Lower lobe of right lung (tissue), 2 donors: ENCODE measurements at regions not wholly inside any gene's neighbourhood (a gene's known extent, or its start where the extent isn't known, plus 50 kb on each side); places are given as distances from the start of the nearest gene placed in this dataset.

ENCODE experiments used
- ATAC-seq, 2 donors: fragments of 200-7000 bp; cut with Tn5 transposase; one replicate each; pipeline ENCODE4 v1.9.1; 2020 to 2022; ENCODE audit warnings: mild to moderate bottlenecking in 2 of 2, moderate library complexity in 2 of 2
- DNase-seq: peaks from one replicate; pipeline ENCODE4 v3.0.0-alpha.2; 2020
- H3K27ac ChIP-seq: fragments of 200-600 bp; one replicate; pipeline ENCODE4 v1.8.0; 2022
- H3K27me3 ChIP-seq: fragments of 200-600 bp; one replicate; pipeline ENCODE4 v1.8.0; 2022; ENCODE audit warnings: low read depth
- H3K36me3 ChIP-seq: fragments of 200-600 bp; one replicate; pipeline ENCODE4 v1.8.0; 2022; ENCODE audit warnings: mild to moderate bottlenecking
- H3K4me1 ChIP-seq: fragments of 200-600 bp; one replicate; pipeline ENCODE4 v1.8.0; 2022
- H3K4me3 ChIP-seq: fragments of 200-600 bp; one replicate; pipeline ENCODE4 v1.8.0; 2022; ENCODE audit warnings: mild to moderate bottlenecking
- H3K9me3 ChIP-seq: fragments of 200-600 bp; one replicate; pipeline ENCODE4 v1.8.0; 2022
- CTCF ChIP-seq: fragments of 200-600 bp; IDR thresholded peaks from one replicate; pipeline ENCODE4 v1.8.0; 2022; ENCODE audit warnings: antibody characterized with exemption, mild to moderate bottlenecking
- intact Hi-C: fragments of 100-400 bp; cut with DNase I; formaldehyde crosslinking; loops from one replicate; pipeline ENCODE4 v1.11.0; 2022
- donor health status: DM: no; HTN: yes; CAD: no; lungs with severe emphysema.

DNA sequence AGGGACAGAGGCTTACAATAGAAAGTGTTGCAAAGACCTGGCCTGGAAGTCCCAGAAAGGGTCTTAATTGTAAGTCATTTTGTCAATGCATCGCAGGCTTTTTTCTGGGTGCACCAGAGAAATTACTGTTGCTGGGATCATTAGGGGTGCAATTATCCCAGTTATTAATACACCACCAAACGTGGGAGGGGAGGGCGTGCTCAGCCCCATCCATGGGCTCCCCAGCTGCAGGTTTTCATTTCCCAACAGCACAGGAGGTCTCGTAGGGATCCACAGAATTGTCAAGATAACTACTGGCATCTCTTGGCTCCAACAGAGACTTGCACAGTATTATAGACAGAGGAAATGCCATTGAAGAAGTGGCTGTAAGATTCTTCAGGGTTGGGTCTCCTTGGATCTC lies 69.6 kb upstream of the FZD7 start:
- Histone ChIP-seq H3K27ac (no peak overlapping the region), H3K9me3 (no peaks in the 10 kb centered on the region), H3K36me3 (no peaks in the 10 kb centered on the region), H3K4me1 (no peaks in the 10 kb centered on the region), H3K4me3 (no peak overlapping the region), H3K27me3 (no peaks in the 10 kb centered on the region)
- intact Hi-C loops = no loop called here
- no peak for DNase-seq
- TF ChIP-seq CTCF = no peak
- no peak for ATAC-seq

DNA sequence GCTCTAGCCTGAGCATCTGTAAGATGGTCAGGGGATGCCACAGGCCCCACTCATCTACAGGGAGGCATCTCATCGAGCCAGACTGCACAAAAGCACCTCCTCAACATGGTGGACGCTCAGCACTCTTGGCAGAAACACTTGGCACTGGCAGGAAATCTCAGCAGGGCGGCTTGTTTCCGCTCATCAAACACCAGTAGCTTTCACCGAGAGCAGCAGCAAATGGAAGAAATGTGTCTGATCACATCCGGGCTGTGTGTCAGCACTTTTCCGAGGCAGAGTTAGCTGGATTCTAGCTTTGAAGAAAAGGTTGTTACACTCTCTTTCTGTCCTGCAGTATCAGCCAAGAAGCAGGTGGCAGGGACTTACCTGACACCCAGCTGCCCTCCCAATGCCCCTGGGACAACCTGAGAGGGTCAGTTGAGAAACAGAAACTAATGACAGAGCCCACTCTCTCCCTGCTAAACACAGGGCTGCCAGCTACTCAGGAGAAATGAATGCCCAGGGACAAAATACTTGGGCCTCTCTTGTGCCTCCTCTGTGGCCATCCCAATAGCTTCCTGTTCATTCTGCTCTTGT lies 68.9 kb upstream of the FZD7 start:
- intact Hi-C loops = no loop called here
- Histone ChIP-seq H3K36me3 (no peaks in the 10 kb centered on the region), H3K9me3 (no peaks in the 10 kb centered on the region), H3K4me1 (no peaks in the 10 kb centered on the region), H3K4me3 (no peak overlapping the region), H3K27ac (no peak overlapping the region), H3K27me3 (no peaks in the 10 kb centered on the region)
- peak; percentile 13 for DNase-seq
- ATAC-seq = no peak
- no peak for TF ChIP-seq CTCF

DNA sequence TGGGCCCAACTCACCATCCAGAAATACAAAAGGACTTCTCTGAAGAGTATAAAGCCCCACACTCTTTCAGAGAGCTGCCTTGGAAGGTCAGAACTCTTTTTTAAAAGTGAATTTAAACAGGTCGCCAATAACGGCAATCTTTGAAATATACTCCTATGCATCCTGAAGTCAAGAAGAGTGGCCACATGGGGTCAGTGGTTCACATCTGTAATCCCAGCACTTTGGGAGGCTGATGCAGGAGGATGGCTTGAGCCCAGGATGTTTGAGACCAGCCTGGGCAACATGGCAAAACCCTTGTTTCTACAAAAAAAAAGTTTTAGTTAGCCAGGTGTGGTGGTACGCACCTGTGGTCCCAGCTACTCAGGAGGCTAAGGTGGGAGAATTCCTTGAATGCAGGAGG lies 68.1 kb upstream of the FZD7 start:
- Histone ChIP-seq H3K36me3 (no peaks in the 10 kb centered on the region), H3K27ac (no peak overlapping the region), H3K4me1 (no peaks in the 10 kb centered on the region), H3K4me3 (no peak overlapping the region), H3K9me3 (no peaks in the 10 kb centered on the region), H3K27me3 (no peaks in the 10 kb centered on the region)
- ATAC-seq = no peak
- DNase-seq = no peak
- TF ChIP-seq CTCF = peak; percentile 8
- intact Hi-C loops = no loop called here

- no peaks in the 10 kb centered on the region for H3K9me3 ChIP-seq
- no peaks in the 10 kb centered on the region for H3K36me3 ChIP-seq
- H3K27me3 ChIP-seq = no peaks in the 10 kb centered on the region
- H3K4me3 ChIP-seq = no peak overlapping the region
- H3K4me1 ChIP-seq = no peaks in the 10 kb centered on the region
- ATAC-seq = no peak
- TF ChIP-seq CTCF = no peak
- H3K27ac ChIP-seq = no peak overlapping the region
- intact Hi-C loops = no loop called here
- DNase-seq = peak; percentile 18
Observed at GRCh38 chr2:201966691-201967438, 66.8 kb upstream of the FZD7 start.

DNA sequence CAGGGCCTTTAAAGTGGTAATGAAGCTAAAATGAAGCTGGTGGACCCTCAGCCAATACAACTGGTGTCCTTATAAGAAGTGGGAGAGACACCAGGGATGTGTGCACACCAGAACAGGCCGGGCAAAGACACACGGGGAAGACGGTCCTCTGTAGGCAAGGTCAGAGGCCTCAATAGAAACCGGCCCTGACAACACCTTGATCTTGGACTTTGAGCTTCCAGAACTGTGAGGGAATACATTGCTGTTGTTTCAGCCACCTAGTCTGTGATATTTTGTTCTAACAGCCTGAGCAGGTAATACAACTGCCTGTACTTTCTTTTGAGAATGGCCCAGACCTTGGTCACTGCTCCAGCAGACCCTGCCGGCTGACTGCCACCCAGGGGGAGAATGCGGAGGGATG lies 65.6 kb upstream of the FZD7 start:
- ATAC-seq = no peak
- TF ChIP-seq CTCF = no peak
- Histone ChIP-seq H3K4me1 (no peaks in the 10 kb centered on the region), H3K27ac (no peak overlapping the region), H3K9me3 (no peaks in the 10 kb centered on the region), H3K36me3 (no peaks in the 10 kb centered on the region), H3K4me3 (no peak overlapping the region), H3K27me3 (no peaks in the 10 kb centered on the region)
- peak; percentile 11 for DNase-seq
- intact Hi-C loops = no loop called here
